ENCODE measurements at regions not wholly inside any gene's neighbourhood (a gene's known extent, or its start where the extent isn't known, plus 50 kb on each side); places are given as distances from the start of the nearest gene placed in this dataset.

DNA sequence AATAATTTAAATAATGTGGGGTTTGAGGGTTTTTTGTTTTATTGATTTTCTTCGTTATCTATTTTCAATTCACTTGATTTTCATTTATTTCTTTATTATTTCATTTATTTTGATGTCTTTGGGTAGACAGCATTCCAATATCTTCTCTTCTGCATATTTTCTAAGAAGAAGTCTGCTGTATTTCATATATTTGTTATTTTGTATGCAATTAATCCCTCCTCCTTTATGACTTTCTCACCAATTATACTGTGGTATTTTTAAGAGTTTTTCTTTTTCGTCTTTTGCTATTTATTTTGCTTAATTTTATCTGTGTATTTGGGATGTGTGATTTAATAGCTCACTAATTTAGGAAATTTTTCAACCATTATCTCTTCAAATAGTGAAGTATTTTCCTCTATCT, 1444.4 kb upstream of the MIR17HG start:
- TF ChIP-seq POLR2A (IDR thresholded peaks at IDR 0.05) (no peak), POLR2AphosphoS5 (IDR thresholded peaks at IDR 0.05; ENCODE audit: insufficient read depth in 1 of 2, low read depth in 1 of 2) (no peak)
- TF ChIP-seq, protein P1, sequence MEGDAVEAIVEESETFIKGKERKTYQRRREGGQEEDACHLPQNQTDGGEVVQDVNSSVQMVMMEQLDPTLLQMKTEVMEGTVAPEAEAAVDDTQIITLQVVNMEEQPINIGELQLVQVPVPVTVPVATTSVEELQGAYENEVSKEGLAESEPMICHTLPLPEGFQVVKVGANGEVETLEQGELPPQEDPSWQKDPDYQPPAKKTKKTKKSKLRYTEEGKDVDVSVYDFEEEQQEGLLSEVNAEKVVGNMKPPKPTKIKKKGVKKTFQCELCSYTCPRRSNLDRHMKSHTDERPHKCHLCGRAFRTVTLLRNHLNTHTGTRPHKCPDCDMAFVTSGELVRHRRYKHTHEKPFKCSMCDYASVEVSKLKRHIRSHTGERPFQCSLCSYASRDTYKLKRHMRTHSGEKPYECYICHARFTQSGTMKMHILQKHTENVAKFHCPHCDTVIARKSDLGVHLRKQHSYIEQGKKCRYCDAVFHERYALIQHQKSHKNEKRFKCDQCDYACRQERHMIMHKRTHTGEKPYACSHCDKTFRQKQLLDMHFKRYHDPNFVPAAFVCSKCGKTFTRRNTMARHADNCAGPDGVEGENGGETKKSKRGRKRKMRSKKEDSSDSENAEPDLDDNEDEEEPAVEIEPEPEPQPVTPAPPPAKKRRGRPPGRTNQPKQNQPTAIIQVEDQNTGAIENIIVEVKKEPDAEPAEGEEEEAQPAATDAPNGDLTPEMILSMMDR (IDR thresholded peaks at IDR 0.05): no peak

All from vagina (tissue), 2 donors.